ENCODE measurements at regions not wholly inside any gene's neighbourhood (a gene's known extent, or its start where the extent isn't known, plus 50 kb on each side); places are given as distances from the start of the nearest gene placed in this dataset.

DNA sequence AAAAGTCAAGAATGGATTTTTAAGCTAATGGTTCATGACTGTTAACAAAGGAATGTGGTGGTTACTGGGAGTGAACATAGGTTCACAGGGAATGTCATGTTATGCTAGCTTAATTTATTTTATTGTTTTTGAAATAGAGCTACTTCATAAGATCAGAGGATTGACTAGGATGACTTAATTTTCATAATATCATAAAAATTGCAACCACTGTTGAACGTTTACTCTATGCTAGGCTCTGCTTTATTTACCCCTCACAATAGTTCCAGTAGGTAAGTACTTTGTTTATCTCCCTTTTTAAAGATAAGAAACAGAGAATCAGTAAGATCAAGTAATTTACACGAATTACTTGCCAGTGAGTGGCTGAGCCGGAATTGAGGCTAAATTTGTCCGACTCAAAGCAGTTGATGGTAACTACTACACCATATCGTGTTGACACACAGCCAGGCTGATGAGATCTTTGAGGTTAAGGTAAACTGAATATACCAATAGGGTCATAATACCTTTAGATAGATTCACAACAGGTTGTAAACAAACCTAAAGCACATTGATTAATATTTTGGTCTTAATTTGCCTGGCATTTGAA is 194.6 kb upstream of the CITED2 start:
- peak; percentile 74 for DNase-seq (ENCODE audit: low read depth)
- H3K4me3 ChIP-seq (ENCODE audit: low read depth, low read length): no peak overlapping the region
- TF ChIP-seq, protein P1, sequence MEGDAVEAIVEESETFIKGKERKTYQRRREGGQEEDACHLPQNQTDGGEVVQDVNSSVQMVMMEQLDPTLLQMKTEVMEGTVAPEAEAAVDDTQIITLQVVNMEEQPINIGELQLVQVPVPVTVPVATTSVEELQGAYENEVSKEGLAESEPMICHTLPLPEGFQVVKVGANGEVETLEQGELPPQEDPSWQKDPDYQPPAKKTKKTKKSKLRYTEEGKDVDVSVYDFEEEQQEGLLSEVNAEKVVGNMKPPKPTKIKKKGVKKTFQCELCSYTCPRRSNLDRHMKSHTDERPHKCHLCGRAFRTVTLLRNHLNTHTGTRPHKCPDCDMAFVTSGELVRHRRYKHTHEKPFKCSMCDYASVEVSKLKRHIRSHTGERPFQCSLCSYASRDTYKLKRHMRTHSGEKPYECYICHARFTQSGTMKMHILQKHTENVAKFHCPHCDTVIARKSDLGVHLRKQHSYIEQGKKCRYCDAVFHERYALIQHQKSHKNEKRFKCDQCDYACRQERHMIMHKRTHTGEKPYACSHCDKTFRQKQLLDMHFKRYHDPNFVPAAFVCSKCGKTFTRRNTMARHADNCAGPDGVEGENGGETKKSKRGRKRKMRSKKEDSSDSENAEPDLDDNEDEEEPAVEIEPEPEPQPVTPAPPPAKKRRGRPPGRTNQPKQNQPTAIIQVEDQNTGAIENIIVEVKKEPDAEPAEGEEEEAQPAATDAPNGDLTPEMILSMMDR (IDR thresholded peaks at IDR 0.05; ENCODE audit: low read depth, low read length, missing control alignments): no peak
- in situ Hi-C loops (cut with HindIII; ENCODE audit: low sequenced_read_pairs): no loop called here

- TF ChIP-seq, protein P1 (IDR thresholded peaks at IDR 0.05; ENCODE audit: low read depth, low read length, missing control alignments): no peak
- no peak for DNase-seq (ENCODE audit: low read depth)
- in situ Hi-C loops (cut with HindIII; ENCODE audit: low sequenced_read_pairs): no loop called here
- no peak overlapping the region for H3K4me3 ChIP-seq (ENCODE audit: low read depth, low read length)
Measured at GRCh38 chr6:139568151-139568955, 193.9 kb upstream of the CITED2 start.

DNA sequence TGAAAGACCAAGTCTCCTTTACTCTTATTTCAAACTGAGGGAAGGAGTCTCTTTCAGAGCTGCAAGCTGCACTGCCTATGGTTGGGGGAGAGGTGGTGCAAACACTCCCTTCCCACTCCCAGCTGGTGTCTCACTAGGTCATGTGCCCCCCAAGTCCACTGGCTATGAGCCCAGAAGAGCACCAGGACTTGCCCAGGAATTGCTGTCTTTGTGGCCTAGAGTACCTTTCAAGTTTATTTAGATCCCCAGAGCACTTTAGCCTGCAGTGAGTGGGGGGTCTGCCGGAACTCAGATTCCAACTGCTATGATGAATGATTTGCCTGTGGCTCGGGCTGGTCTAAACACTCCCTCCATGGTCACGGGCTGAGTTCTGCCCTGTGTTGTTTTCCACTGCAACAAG is 192.6 kb upstream of the CITED2 start:
- no peak overlapping the region for H3K4me3 ChIP-seq (ENCODE audit: low read depth, low read length)
- TF ChIP-seq, protein P1 (IDR thresholded peaks at IDR 0.05; ENCODE audit: low read depth, low read length, missing control alignments): no peak
- in situ Hi-C loops (cut with HindIII; ENCODE audit: low sequenced_read_pairs): no loop called here
- DNase-seq (ENCODE audit: low read depth): peak; percentile 41

DNA sequence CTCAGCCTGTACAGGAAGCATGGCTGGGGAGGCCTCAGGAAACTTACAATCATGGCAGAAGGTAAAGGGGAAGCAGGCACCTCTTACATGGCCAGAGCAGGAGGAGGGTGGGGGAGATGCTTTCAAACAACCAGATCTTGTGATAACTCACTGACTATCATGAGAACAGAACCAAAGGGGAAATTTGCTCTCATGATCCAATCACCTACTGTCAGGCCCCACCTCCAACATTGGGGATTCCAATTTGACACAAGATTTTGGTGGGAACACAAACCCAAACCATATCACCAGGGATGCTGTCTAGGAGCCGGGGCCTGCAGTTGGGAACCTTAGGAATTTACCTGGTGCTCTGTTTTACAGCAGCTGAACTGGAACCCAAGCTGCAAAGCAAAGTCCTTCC is 191.1 kb upstream of the CITED2 start:
- H3K4me3 ChIP-seq (ENCODE audit: low read depth, low read length): no peak overlapping the region
- TF ChIP-seq, protein P1 (IDR thresholded peaks at IDR 0.05; ENCODE audit: low read depth, low read length, missing control alignments): no peak
- no peak for DNase-seq (ENCODE audit: low read depth)
- in situ Hi-C loops (cut with HindIII; ENCODE audit: low sequenced_read_pairs): no loop called here

DNA sequence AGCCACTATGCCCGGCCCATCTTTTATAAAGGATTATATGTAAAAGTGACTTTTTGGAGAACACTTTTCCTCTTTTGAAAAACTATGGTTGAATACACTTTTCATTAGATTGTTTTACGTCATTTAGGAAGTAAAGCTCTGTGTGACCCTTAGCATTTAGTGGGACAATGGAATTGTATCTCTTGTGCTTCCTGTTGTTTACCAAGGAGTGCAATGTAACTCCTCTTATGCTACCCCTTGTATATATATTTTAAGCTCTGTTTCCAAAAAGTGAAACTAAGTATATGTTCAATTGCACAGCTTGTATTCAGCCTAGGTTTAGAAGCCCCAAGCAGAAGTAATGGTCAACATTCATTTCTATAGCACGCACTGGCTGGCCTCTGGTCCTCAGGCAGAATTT is 183.1 kb upstream of the CITED2 start:
- in situ Hi-C loops (cut with HindIII; ENCODE audit: low sequenced_read_pairs): no loop called here
- no peak overlapping the region for H3K4me3 ChIP-seq (ENCODE audit: low read depth, low read length)
- no peak for DNase-seq (ENCODE audit: low read depth)
- TF ChIP-seq, protein P1 (IDR thresholded peaks at IDR 0.05; ENCODE audit: low read depth, low read length, missing control alignments): no peak

DNA sequence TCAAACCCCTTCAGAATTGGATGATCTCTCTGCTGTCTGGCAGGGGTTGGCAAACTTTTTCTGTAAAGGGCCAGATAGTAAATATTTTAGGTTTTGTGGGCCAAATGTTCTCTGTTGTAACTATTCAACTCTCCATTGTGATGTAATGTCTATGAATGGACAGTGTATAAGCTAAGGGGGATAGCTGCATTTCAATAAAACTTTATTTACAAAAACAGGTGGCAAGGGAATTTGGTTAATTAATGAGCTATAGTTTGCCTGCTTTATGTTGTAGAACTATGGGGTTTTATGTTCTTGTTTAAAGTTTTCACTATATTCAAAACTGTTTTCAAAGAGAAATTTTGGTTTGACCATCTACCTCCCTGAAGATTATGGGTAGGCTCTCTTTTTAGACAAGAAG is 182.1 kb upstream of the CITED2 start:
- no peak overlapping the region for H3K4me3 ChIP-seq (ENCODE audit: low read depth, low read length)
- in situ Hi-C loops (cut with HindIII; ENCODE audit: low sequenced_read_pairs): no loop called here
- DNase-seq (ENCODE audit: low read depth): no peak
- TF ChIP-seq, protein P1 (IDR thresholded peaks at IDR 0.05; ENCODE audit: low read depth, low read length, missing control alignments): no peak
